SH-SY5Y (cell line): ENCODE measurements at regions not wholly inside any gene's neighbourhood (a gene's known extent, or its start where the extent isn't known, plus 50 kb on each side); places are given as distances from the start of the nearest gene placed in this dataset.

Experiments used
- GATA2 ChIP-seq: IDR thresholded peaks from 2 replicates; pipeline ENCODE4 v1.6.1; 2011; ENCODE audit warnings: mild to moderate bottlenecking, low read depth, low read length
- GATA3 ChIP-seq: IDR thresholded peaks from 2 replicates; pipeline ENCODE4 v1.6.1; 2011; ENCODE audit warnings: low read depth, mild to moderate bottlenecking, low read length, moderate library complexity

DNA sequence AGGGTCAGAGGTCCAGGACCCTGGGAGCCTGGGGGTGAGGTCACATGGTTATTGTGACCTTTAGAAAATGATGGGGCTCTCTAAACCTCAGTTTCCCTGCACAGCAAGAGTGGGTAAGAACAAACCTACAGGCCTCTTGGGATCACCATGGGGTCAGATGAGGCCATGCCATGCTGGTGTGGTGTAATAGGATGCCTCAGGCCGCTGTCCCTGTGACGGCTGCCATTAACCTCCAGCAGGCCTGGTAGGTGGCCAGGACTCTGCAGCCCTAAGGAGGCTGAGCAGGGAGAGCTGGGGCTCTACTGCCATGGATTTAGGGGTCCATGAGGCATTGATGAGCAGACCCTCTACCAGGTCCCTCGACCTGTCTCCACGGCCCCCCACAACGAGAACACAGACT, 265.5 kb downstream of the CTTN start:
- TF ChIP-seq GATA3 = no peak
- no peak for TF ChIP-seq GATA2
